Colon (tissue), 2 donors: ENCODE measurements at regions not wholly inside any gene's neighbourhood (a gene's known extent, or its start where the extent isn't known, plus 50 kb on each side); places are given as distances from the start of the nearest gene placed in this dataset.
"Not testable (repeated sequence)": the region's sequence is repeated elsewhere in the genome, so short reads cannot be mapped to it uniquely, and the experiment has no call there.

Experiments
- FAIRE-seq: peaks from 2 replicates; lab custom pipeline; 2012; peaks lifted over from hg19 to GRCh38; lab: Jason Lieb, UNC
- donor health status: control.
- donor health status: control.

DNA sequence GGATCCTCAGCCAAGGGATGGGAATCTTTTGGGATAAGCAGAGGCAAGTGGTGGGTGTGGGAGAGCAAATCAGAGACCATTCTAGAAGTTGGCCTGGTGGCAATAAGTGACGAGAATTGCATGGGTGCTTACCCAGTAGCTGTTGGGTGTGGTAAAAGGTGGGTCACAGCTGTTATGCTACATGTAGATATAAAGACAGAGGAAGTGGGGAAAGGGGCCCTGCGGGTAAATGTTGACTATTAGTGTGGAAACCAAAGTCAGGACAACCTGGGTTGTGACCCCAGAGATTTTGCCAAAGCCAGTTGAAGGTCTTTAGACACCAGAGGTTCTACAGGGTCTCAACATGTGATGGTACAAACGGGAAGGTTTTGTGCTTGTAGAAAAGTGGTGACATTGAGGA lies 443.6 kb upstream of the HNRNPA3 start:
- no peak for FAIRE-seq

DNA sequence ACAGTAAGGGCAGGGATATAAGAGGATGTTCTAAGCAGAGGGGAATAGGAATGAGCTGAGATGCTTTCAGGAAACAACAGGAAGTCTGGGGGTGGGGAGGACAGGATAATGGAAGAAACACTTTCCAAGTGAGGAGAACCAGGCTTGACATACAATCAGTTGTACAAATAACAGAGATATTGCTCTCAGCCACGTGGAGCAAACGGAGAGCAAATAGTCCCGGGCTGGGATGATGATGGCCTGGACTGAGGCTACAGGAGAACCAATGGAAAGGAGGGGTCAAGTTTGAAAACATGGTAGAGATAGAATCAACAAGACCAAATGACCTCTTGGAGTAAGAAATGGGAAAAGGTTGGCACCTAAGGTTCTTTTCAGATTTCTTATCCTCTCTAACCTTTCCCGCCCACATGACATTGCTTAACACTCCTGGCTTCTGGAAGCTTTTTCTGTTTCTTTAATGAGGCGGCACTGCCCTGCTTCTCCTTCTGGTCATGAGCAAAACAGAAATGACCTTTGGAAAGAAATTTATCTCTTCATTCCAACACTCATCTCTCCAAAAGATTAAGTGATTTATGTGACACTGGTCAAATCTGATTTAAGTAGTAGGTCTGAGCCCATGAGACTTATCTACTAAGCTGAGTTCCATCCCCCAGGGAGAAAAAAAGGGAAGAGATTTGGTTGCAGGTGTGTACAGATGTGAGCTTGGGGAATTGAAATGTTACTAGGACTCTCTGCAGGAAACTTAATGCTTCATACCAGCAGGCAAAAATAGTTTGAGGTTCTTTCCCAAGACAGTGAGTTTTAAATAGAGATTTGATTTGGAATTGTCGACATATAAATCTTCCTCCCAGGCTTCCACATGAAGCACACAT lies 442.9 kb upstream of the HNRNPA3 start:
- FAIRE-seq: no peak

DNA sequence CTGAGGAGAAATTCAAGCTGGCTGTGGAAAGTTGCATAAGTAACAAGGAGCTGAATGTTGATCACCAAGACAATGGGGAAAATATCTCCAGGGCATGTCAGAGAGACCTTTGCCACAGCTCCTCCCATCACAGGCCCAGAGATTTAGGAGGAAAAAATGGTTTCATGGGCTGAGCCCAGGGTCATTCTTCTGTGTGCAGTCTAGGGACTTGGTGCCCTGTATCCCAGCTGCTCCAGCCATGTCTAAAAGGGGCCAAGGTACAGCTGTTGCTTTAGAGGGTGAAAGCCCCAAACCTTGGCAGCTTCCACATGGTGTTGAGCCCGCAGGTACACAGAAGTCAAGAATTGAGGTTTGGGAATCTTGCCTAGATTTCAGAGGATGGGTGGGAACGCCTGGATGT lies 439.8 kb upstream of the HNRNPA3 start:
- FAIRE-seq: no peak

DNA sequence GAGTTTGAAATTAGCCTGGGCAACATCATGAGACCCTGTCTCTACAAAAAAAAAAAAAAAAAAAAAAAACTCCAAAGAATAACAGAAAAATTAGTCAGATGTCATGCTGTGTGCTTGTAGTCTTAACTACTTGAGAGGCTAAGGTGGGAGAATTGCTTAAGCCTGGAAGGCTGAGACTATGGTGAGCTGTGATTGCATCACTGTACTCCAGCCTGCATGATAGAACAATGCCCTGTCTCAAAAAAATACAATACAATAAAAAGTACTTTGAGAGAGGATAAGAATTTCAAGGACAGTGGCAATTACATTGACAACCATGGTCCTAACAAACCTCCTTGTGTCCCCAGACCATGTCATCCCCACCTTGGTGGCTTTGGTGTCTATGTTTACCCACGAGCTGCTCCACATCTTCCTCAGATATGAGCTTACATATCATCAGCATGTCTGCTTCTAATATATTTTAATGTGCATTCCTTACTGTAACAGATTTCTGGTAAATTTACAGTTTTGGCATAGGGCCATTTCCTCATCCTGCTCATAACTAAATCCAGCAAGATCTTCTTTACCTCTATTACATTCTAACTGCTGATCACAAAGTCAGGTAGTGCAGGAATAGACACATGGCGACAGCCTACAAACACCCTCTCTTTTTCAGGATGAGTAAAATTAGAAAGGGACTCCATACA lies 437.7 kb upstream of the HNRNPA3 start:
- FAIRE-seq: no peak

DNA sequence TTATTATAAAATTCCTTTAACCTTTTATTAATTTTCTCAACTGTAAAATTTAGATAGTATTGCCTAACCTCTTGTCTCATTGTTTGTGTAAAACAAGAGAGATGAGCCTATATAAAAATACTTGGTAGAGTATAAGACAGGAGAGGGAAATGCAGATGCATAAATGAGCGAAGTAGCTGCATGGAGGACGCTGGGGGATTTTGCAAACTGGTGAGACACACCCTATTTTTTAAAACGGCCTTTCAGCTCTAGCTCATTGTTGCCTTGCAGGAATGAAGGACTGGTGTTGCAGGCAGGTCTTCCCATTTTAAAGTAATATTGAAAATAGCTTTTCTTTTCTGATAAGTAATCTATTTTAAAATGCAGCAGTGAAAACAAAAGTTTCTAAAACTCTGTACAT lies 435.3 kb upstream of the HNRNPA3 start:
- no peak for FAIRE-seq

DNA sequence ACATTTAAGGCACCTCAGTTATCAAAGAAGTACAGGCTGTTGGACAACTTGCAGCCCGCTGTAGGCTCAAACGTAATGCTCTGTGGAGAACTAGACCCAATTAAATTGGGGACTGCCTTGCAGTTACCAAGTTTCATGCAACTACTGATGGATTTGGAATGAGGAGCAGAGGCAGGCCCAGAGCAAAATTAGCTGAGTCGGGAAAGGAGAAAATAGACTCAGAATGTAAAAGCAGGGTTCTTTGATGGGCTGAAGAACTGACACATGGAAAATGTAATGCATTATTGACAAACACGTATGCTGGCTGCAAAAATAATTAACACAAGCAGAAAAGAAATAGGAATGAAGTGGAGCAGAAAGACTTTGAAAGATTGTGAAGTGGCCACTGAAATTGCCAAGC lies 432.7 kb upstream of the HNRNPA3 start:
- FAIRE-seq: no peak

DNA sequence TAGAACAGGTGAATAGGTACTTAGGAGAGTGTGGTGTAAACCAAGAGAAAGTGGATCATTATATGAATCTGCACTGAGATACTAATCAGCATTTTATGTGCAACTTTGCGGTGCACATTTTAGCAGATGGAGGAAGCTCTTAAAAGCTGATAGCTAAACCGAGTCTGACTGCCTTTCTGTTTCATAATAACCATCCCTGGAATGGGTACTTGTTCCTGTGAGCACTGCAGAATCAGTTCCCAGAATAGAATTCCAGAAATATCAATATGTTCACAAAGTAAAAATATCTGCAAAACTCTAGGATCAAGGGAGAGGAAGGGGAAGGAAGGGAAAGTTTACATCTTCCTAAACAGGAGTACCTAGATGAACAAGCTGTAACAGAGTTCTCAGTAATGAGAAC lies 432.2 kb upstream of the HNRNPA3 start:
- no peak for FAIRE-seq

DNA sequence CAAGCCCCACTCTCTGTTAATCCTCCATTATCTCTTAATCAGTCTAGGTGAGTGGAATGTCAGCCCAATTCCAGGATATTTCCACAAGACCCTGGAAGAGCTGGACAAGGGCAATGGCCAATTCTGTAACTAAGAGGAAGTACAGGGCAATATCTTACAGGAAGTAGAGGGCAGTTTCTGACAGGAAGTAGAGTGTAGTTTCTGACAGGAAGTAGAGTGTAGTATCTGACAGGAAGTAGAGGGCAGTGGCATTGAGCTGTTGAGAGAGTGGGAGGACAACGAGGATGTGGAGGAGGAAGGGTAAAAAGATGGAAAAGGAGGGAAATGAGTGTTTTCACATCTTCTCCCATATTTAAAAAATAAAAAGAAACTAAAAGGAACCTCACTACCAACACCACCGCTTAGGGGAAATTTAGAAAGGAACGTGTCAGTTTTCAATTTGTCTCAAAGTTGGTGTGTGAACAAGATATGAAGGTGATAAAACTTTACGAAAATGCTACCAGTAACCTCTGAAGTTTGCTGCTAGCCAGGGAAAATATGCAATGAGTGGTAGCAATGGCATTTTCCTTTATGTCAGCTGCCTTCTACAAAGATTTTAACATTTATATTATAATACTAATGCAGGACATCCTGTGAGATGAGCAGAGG lies 430.9 kb upstream of the HNRNPA3 start:
- no peak for FAIRE-seq

DNA sequence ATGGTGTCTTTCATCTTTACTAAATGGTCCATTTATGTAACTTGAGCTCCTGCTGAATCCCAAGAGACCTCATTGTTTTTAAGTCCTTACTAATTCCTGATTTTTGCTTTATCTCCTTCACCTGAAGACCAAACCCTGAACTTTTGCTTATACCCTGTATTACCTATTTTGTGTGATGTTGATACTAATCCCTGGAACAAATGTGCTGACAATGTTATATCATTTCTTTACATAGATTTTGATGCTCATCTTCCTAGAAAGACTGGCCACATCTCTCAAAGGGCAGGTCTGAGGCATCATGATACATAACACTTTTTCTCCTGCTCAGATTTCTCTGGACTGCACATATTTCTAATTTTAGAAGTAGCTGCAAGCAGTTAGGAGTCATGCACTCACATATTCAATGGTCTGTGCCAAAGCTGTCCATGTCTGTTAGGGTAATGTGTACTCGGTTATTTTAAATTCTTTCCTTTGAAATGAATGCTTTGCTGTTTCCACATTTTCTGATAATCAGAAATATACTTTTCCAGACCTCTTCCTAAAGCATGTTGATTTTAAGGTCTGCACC lies 427.9 kb upstream of the HNRNPA3 start:
- no peak for FAIRE-seq

DNA sequence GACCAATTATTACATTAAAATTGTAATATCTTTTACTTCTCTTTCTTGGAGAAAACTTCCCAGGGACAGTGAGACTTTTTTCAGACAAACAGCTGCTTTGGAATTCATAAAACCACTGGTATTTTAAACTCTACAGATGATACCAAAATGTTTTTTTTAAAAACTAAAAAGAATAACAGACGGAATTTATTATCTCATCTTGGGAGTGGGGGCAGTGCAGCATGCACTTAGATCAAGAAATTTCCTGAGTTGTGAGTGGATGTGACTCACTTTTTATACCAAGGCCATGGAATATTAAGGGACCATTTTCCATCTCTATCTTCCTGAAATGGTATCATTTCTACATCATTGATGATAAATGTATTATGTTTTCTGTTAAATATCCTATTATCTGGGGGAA lies 422.8 kb upstream of the HNRNPA3 start:
- no peak for FAIRE-seq

DNA sequence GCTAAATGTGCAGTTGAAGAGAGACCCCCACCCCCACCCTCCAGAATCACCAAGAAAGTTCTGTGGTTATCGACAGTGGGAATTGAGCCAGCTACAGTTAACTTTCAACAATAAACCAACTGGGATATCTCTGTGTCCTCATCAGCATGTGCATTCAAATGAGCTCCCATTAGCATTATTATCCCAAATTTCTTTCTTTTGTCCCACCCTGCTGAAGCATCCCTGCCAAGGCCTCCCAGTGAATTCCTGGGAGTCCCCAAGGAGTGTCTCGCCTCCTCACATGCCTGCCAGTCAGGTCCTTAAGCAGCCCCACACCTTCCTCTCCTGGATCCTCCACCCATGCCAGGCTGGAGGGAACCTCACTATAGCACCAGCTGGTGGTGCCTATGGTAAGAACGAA lies 422.1 kb upstream of the HNRNPA3 start:
- FAIRE-seq: no peak

DNA sequence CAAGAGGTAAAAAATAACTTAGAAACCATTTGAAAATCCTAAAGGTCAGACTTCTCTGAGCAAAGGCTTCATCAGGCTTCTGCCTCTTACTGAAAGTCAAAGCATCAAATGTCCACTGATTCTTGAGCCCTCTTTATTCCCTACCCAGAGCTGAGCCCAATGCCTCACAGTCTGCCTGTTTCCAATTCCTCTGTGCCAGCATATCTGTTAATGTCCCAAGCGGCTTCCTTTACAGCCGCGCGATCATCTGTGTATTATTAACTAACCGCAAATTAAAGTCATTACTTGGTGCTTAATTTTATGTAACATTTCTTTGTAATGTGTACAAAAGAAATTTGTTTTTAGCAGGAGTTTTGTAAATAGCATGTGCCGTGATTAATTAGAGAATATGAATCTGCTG lies 418.8 kb upstream of the HNRNPA3 start:
- no peak for FAIRE-seq

DNA sequence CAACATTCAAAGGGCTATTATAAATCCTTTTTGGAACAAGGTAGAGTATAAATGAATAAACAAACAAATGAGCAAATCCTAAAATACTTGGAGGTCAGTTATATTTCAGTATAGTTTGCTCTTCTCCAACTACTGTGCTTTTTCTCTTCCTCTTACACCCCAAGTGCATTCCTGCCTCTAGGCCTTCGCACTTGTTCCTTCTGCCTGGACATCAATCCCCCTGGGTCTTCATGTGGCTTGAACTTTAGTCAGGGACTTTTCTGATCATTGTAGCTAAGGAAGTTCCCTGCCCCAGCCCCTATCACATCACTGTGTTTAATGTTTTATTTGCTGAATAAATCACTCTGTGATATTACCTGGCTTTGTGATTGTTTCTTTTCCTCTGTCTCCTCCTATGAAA lies 418.2 kb upstream of the HNRNPA3 start:
- FAIRE-seq: no peak

DNA sequence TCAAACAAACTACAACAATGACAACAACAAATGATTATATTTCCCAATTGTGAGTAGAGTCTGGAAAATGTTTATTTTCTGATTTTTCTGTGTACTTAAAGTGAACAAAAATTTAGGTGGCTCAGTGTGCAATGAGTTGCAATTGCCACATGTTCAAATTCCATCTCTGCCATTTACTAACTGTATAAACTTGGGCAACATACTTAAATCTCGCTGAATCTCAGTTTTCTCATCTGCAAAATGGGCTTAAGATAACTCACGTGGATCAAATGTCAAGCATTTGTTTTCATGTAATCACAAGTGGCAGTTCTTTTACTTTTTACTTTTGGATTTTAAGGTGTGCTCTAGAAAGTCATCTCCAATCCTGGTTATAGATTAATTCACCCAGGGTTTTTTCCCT lies 416.8 kb upstream of the HNRNPA3 start:
- no peak for FAIRE-seq

DNA sequence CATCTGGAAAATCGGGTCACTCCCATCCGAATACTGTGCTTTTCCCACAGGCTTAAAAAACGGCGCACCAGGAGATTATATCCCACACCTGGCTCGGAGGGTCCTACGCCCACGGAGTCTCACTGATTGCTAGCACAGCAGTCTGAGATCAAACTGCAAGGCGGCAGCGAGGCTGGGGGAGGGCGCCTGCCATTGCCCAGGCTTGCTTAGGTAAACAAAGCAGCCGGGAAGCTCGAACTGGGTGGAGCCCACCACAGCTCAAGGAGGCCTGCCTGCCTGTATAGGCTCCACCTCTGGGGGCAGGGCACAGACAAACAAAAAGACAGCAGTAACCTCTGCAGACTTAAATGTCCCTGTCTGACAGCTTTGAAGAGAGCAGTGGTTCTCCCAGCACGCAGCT lies 415.9 kb upstream of the HNRNPA3 start:
- not testable (repeated sequence) for FAIRE-seq

DNA sequence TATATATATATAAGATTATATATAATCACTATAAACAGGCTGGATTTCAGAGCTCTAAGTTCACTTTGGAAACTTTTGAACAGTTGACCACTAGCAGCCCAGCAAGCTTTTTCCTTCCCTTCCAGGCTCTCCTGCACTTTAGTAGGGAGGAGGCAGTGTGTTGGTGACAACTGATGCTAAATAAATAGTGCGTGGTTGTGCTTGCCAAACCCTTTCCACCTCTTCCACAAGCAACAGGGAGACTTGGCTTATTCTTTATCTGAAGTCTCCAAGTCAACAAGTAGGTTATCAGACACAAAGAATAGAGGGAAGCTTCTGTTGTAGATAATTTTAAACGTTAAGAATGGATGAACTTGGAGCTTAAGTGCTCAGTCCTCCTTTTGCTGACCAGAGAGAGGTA lies 408.2 kb upstream of the HNRNPA3 start:
- no peak for FAIRE-seq

DNA sequence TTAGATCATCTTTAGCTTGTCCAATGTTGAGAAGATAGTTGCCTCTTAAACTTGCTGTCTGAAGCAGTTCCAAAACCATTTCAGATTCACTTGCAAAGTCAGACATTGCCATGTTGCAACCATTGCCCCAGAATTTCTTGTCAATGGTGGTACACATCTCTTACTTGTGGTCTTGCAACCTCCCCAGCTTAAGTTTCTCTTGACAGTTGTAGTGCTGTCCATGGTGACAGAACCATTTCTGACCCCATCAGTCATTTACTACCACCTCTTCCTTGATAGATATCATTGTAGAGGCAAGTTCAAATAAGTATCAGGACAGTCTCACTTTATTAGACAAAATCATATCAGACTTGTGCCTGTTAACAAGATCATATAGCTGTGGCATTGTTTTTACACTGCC lies 407.2 kb upstream of the HNRNPA3 start:
- FAIRE-seq: no peak

DNA sequence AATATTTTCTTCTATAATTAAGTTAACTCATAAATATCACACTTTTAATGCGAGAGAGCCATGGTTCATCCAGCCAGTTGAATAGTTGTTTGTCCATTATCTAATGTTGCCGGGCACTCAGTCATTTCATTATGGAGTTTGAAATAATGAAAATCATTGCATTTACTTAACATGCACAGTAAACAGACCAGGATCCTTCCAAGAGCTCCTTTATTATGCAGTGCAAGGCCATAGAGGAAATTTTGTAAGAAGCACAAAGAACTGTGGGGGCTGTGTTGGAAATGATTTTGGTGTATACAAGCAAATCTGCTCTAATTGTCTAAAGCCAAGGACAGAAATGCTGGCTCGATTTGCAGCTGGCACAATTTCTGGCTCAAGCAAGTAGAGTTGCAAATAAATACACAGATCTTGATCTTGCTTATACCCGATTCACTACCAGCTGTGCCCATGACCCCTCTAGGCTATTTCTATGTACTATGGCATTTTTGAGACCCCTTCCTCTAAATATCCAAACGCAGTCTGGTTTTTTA lies 400.3 kb upstream of the HNRNPA3 start:
- FAIRE-seq: no peak

DNA sequence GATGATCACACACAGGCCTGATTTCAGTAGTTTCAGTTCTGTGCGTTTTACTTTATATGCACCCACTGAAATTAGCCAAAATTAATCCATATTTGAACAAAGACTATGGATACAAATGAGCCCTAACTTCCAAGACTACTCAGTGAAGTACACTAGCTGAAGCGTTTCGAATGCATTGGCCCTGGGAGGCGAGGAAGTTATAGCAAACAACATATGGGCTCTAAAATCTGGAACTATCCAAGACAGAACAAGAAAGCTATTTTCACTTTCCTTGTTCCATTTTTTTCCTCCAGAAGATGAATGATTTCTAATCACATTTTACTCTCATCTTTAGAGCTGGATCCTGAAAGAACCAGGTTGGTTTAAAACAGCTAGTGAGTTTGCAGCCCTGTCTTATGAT lies 399.4 kb upstream of the HNRNPA3 start:
- no peak for FAIRE-seq

DNA sequence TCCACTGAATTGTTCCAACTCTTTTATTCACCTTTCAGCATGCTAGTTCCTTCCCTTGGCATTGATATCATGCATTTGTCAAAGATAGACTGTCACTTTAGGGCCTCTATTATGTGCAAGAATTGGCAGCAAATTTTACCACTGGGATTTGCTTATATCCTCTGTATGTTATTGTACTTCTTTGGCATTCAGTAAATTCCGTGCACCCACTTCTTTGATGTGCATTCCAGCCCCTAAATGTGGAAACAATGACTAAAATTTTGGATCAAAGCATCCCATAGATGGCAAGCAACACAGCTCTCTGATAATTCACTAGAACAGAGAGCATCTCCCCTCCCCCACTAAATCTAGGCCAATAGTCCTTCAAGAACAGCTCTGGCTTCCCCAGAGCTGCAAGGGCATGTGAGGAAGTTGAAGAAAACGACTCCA lies 399.0 kb upstream of the HNRNPA3 start:
- no peak for FAIRE-seq

DNA sequence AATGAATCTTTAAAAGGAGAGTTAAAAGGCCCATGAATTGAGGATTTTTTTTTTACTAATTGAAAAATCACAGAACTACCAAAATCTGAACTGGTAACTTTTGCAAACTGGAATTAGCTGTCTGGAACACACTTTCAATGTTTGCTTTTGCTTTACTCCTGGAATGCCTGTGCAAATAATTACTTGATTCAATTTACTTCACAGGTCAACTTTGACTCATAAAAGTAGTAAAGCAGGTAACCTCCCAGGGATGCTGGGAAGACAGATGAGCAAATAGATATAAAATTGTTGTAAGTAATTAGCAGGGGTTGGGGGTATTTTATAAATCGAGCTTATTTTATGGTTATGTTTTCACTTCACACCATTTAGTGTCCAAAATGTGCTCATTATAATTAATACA lies 398.3 kb upstream of the HNRNPA3 start:
- FAIRE-seq: no peak

DNA sequence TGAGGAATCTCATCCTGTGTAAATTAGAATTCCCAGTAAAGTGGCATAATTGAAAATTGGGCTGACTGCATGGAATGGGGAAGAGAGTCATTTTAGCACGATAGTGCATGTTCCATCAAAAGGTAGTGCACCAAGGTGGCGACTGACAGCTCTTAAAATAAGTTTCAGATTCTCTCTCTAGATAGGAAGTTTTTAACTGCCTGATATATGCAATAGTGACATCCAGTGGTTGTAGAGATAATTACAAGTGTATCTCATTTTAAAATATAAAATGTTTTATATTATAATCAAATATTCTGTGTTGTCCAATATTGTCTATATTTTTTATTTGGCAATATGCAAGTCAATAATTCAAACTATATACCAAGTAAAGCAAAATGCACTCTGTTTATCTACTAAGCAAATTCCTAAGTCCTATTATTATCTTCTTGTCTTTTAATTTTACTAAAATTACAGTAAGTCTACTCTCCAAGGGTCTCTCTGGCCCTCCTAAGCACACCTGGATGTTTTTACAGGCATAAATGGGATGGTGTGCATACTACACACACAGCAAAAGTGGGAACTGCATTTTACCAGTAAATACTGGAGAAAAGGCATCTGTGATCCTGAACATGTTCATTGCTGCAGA lies 397.7 kb upstream of the HNRNPA3 start:
- peak; percentile 58 for FAIRE-seq
